Skeletal muscle tissue (tissue), 3 donors: ENCODE measurements at regions not wholly inside any gene's neighbourhood (a gene's known extent, or its start where the extent isn't known, plus 50 kb on each side); places are given as distances from the start of the nearest gene placed in this dataset.

Source experiments
- H3K27ac ChIP-seq: one replicate; pipeline ENCODE4 v1.7.0; 2013; ENCODE audit warnings: mild to moderate bottlenecking, low read depth, low read length, inconsistent platforms
- H3K27me3 ChIP-seq, 3 donors: one replicate each; pipeline ENCODE4 v1.7.0; 2013; ENCODE audit warnings: low read length in 3 of 3; ENCODE audit not compliant: control insufficient read depth in 3 of 3, insufficient read depth in 3 of 3
- H3K36me3 ChIP-seq, 3 donors: one replicate each; pipeline ENCODE4 v1.7.0; 2013; ENCODE audit warnings: low read length in 3 of 3; ENCODE audit not compliant: control insufficient read depth in 3 of 3, insufficient read depth in 3 of 3
- H3K4me1 ChIP-seq, 3 donors: one replicate each; pipeline ENCODE4 v1.7.0; 2013; ENCODE audit warnings: low read length in 3 of 3, mild to moderate bottlenecking in 3 of 3; ENCODE audit not compliant: control insufficient read depth in 3 of 3, insufficient read depth in 3 of 3
- H3K4me3 ChIP-seq, 3 donors: one replicate each; pipeline ENCODE4 v1.7.0; 2013; ENCODE audit warnings: low read length in 3 of 3
- H3K9ac ChIP-seq, 3 donors: one replicate each; pipeline ENCODE4 v1.7.0; 2013; ENCODE audit warnings: low read length in 3 of 3, mild to moderate bottlenecking in 3 of 3, moderate library complexity in 2 of 3, low read depth in 1 of 3
- H3K9me3 ChIP-seq, 3 donors: one replicate each; pipeline ENCODE4 v1.7.0; 2013; ENCODE audit warnings: low read length in 3 of 3; ENCODE audit not compliant: control insufficient read depth in 3 of 3
- donor health status: Osteomylitis.

- no peak overlapping the region for H3K27ac ChIP-seq
- no peaks in the 10 kb centered on the region for H3K36me3 ChIP-seq
- H3K4me1 ChIP-seq = no peaks in the 10 kb centered on the region
- no peak overlapping the region for H3K4me3 ChIP-seq
- no peaks in the 10 kb centered on the region for H3K27me3 ChIP-seq
- no peaks in the 10 kb centered on the region for H3K9me3 ChIP-seq
- no peak overlapping the region for H3K9ac ChIP-seq
Measured at GRCh38 chr5:74030371-74030770, 404.4 kb downstream of the ARHGEF28 start.

DNA sequence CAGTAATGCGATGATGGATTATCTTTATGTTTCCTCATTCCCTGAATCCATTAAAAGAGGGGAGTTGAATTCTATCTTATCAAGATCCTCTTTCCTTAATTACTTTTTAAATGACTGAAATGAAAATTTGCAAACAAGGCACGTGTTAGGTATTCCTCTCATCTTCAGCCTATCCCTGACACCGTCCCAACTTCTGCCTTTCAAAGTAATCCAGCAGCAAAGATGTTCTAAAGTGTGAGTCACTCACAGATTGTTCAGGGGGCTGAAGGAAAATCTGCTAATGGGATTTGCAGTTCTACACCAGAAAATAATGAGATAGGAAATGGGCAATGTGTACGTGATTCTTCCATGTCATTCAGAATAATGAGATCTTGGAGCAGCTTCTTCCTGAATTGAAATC is 403.0 kb downstream of the ARHGEF28 start:
- H3K36me3 ChIP-seq = no peaks in the 10 kb centered on the region
- H3K27ac ChIP-seq = no peak overlapping the region
- H3K4me1 ChIP-seq = no peaks in the 10 kb centered on the region
- H3K27me3 ChIP-seq = no peaks in the 10 kb centered on the region
- no peaks in the 10 kb centered on the region for H3K9me3 ChIP-seq
- no peak overlapping the region for H3K4me3 ChIP-seq
- no peak overlapping the region for H3K9ac ChIP-seq

DNA sequence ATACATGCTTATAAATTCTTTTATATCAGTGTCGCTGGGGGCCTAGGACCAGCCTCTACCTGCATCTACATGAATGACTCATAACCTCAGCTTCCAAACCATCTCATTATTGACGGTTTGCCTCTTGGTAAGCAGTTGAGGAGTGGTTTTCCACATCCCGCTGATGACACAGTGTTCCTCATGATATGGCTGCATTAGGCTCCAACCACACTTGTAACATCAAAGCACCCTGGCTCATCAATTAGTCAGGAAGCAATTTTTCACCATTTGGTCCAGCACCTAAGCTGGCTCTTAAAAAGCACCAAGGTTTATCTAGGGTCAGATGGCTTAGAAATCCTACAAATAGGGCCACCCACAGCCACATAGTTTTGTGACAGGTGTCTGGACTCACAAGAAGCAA is 402.4 kb downstream of the ARHGEF28 start:
- Histone ChIP-seq H3K9me3 (no peaks in the 10 kb centered on the region), H3K27ac (no peak overlapping the region), H3K27me3 (no peaks in the 10 kb centered on the region), H3K4me3 (no peak overlapping the region), H3K9ac (no peak overlapping the region), H3K36me3 (no peaks in the 10 kb centered on the region), H3K4me1 (no peaks in the 10 kb centered on the region)

GRCh38 chr5:74027732-74028338 is 401.8 kb downstream of the ARHGEF28 start:
- no peaks in the 10 kb centered on the region for H3K4me1 ChIP-seq
- H3K9me3 ChIP-seq = no peaks in the 10 kb centered on the region
- no peak overlapping the region for H3K27ac ChIP-seq
- H3K9ac ChIP-seq = no peak overlapping the region
- no peak overlapping the region for H3K4me3 ChIP-seq
- H3K27me3 ChIP-seq = no peaks in the 10 kb centered on the region
- H3K36me3 ChIP-seq = no peaks in the 10 kb centered on the region

- Histone ChIP-seq H3K27ac (no peak overlapping the region), H3K9me3 (no peaks in the 10 kb centered on the region), H3K36me3 (no peaks in the 10 kb centered on the region), H3K4me3 (no peak overlapping the region), H3K9ac (no peak overlapping the region), H3K27me3 (no peaks in the 10 kb centered on the region), H3K4me1 (no peaks in the 10 kb centered on the region)
Measured at GRCh38 chr5:74026310-74026709, 400.3 kb downstream of the ARHGEF28 start.

DNA sequence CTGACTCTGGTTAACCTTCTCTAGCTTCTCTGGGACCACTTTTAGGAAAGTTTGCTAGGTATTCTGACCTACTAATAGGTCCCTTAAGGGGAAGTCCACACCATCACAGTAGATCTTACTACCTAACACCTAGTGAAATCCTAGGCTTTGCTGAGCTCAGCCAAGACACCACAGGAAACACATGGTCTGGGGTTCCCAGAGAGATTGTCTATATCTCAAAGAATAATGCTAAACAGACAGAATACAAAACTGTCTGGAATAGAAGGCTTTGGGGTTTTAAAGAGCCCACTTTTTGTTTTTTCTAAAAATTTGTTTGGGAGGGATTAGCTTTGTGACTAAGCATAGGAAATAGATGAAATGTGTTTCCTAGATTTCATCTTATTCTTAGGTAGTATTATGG is 395.1 kb downstream of the ARHGEF28 start:
- H3K36me3 ChIP-seq = no peaks in the 10 kb centered on the region
- H3K4me1 ChIP-seq = no peaks in the 10 kb centered on the region
- H3K27ac ChIP-seq = no peak overlapping the region
- no peaks in the 10 kb centered on the region for H3K27me3 ChIP-seq
- no peak overlapping the region for H3K4me3 ChIP-seq
- H3K9ac ChIP-seq = no peak overlapping the region
- no peaks in the 10 kb centered on the region for H3K9me3 ChIP-seq

- no peaks in the 10 kb centered on the region for H3K4me1 ChIP-seq
- no peaks in the 10 kb centered on the region for H3K27me3 ChIP-seq
- H3K4me3 ChIP-seq = no peak overlapping the region
- H3K9ac ChIP-seq = no peak overlapping the region
- H3K27ac ChIP-seq = no peak overlapping the region
- H3K9me3 ChIP-seq = no peaks in the 10 kb centered on the region
- no peaks in the 10 kb centered on the region for H3K36me3 ChIP-seq
Measured at GRCh38 chr5:74020503-74020902, 394.5 kb downstream of the ARHGEF28 start.

DNA sequence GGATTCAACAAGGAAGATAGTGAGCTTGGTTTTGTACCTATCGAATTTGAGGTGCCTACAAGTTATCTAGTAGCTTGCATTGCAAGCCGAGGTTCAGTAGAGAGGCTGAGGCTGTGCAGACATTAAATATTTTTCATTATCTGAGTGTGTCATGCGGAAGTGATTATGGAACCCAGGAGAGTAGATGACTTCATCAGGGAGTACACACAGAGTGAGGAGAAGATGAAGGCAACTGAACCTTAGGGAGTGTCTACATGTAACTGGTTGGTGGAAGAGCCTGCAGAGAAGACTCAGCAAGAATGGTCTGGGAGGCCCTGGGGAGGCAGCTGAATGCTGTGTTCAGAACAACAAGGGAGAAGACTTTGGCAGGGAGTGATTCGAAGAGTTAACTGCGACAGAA is 393.9 kb downstream of the ARHGEF28 start:
- H3K4me3 ChIP-seq = no peak overlapping the region
- H3K9me3 ChIP-seq = no peaks in the 10 kb centered on the region
- no peak overlapping the region for H3K9ac ChIP-seq
- no peak overlapping the region for H3K27ac ChIP-seq
- H3K27me3 ChIP-seq = no peaks in the 10 kb centered on the region
- no peaks in the 10 kb centered on the region for H3K4me1 ChIP-seq
- H3K36me3 ChIP-seq = no peaks in the 10 kb centered on the region

GRCh38 chr5:74017786-74018211 is 391.8 kb downstream of the ARHGEF28 start:
- Histone ChIP-seq H3K9ac (no peak overlapping the region), H3K9me3 (no peaks in the 10 kb centered on the region), H3K27me3 (no peaks in the 10 kb centered on the region), H3K4me1 (no peaks in the 10 kb centered on the region), H3K4me3 (no peak overlapping the region), H3K36me3 (no peaks in the 10 kb centered on the region), H3K27ac (no peak overlapping the region)

DNA sequence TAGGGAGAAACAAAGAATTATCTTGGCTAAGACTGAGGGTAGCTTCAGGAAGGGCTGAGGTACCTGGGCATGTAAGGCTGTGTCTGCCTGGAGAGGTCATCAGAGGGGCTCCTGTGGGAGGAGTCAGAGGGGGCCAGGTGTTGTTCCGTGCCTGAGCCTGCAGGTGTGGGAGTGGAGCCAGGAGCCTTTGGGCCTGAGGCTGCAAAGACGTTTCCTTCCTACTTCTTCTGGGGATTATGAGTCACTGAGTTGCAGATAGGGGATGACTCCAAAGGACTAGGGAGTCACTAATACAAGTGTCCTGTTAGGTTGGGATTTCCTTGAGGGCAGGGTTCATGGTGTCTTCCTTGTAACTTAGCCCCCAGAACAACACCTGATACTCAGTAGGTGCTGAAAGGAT is 391.1 kb downstream of the ARHGEF28 start:
- H3K27me3 ChIP-seq = no peaks in the 10 kb centered on the region
- H3K4me3 ChIP-seq = no peak overlapping the region
- H3K36me3 ChIP-seq = no peaks in the 10 kb centered on the region
- no peaks in the 10 kb centered on the region for H3K4me1 ChIP-seq
- no peaks in the 10 kb centered on the region for H3K9me3 ChIP-seq
- H3K9ac ChIP-seq = no peak overlapping the region
- no peak overlapping the region for H3K27ac ChIP-seq

- Histone ChIP-seq H3K9ac (no peak overlapping the region), H3K36me3 (no peaks in the 10 kb centered on the region), H3K4me3 (no peak overlapping the region), H3K27ac (no peak overlapping the region), H3K27me3 (no peaks in the 10 kb centered on the region), H3K4me1 (no peaks in the 10 kb centered on the region), H3K9me3 (no peaks in the 10 kb centered on the region)
Measured at GRCh38 chr5:74016373-74016772, 390.4 kb downstream of the ARHGEF28 start.
